HG02885 (cell line): ENCODE measurements at regions not wholly inside any gene's neighbourhood (a gene's known extent, or its start where the extent isn't known, plus 50 kb on each side); places are given as distances from the start of the nearest gene placed in this dataset.
A peak's percentile ranks its signal among the peaks of the same experiment; 100 is the strongest.

ENCODE experiments used
- ATAC-seq: cut with Tn5 transposase; IDR thresholded peaks from one replicate; pipeline ENCODE4 v1.9.1; 2021; ENCODE audit warnings: mild to moderate bottlenecking; ENCODE audit not compliant: unreplicated experiment, poor library complexity

DNA sequence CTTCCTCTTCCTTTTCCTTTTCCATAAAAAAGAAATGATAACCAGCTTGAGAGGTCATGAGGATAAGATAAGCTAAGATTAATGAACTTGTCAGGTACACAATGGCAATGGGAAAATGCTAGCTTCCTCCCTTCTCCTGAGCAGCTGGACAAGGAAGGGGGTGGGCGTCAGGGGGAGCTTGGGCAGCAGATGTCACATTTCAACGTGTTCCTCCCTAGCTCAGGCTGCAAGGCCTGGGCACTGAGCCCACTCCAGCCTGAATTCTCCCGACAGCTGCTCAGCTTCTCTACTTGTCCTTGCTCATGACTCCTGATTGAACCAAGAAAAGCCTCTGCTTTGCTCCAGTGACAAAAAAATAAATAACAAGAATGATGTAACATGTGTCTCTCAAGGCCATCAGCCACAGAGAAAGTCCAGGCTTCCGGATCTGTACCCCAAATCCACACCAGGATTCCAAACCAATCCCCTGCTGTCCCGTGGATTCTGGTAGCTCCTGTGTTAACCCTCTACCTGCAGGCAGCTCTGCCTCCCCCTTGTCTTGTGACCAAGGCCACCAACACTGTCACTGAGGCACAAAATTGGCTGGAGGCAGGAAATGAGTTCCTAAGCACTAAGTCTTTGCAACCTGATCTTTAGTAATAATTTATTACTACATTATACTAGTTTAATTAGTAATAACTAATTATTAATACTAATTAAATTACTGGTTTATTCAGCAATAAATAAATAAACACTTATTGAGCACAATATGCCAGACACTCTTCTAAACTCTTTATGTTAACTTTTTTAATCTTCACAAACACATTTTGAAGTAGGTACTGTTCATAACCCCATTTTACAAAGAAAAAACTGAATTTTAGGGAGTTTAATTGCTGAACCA is 146.5 kb downstream of the CCDC34 start:
- ATAC-seq, result no peak

DNA sequence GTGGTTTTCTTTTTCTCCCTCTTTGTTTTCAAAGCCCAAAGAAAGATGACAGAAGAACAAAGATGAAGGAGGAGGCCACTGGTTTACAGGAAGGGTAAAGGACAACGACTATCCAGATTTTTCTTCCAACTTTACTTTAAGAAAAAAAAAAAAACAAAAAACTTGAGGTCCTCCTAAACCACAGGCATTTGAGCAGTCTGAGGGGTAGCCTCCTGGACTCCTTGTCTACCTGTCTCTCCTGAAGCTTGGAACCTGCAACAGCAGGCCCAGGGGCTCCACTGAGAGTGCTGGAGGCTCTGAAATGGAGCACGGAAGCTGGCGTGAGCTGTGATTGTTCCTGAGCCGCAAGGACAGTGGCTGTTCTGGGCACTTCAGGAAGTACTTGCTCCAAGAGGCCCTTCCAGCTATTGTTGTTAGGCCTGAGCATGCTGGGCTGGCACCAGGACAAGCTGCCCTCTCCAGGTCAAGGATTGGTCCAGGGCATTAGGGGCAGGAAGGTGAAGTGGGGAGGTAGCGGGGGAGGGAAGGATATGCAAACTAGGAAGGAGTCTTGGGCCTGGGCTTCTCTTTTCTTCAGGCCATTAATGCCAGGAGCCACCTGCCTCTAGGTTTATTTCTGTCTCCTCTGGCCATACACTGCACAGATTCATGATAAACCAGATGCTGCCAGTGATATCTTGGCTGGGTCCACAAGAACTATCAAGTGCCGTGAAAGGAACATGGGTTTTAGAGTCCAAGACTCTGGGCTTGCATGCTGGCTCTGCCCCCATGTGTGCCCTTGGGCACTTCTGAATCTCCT is 147.3 kb downstream of the CCDC34 start:
- ATAC-seq, result no peak

DNA sequence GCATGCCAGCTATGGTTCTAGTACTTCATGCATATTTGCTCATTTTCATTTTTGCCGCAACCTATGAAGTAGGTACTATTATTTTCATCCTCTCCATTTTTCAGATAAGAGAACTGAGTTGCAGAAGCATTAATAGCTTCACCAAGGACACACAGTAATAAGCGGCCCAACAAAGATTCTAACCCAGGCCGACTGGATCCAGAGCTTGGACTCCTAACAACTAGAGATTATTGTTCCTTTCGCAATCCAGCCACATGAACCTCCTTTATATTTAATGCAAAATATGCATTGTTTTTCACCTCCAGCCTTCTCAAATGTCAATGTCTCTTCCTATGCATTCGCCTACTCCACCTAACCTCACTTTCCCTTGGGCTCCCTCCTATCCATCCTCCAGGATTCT is 148.3 kb downstream of the CCDC34 start:
- no peak for ATAC-seq

DNA sequence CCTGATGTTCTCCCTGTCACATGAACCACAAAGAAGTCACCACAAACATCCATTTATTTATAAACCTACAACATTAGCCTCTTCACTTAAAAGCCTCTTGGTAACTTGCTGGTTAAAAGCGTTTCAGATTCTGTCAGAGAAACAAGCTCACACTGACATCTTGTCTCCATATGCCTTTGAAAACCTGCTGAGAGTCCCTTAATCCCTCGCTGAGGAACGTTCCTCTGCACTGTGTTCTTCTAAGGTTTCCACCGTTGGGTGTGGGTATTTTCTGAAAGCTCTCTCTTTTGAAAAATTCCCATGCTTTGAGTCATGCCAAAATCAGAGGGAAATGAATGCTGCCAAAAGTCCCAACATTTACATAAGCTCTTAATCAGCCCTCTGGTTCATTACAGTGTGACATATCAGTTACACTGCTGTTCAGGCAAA is 149.8 kb downstream of the CCDC34 start:
- ATAC-seq, result peak; percentile 47

DNA sequence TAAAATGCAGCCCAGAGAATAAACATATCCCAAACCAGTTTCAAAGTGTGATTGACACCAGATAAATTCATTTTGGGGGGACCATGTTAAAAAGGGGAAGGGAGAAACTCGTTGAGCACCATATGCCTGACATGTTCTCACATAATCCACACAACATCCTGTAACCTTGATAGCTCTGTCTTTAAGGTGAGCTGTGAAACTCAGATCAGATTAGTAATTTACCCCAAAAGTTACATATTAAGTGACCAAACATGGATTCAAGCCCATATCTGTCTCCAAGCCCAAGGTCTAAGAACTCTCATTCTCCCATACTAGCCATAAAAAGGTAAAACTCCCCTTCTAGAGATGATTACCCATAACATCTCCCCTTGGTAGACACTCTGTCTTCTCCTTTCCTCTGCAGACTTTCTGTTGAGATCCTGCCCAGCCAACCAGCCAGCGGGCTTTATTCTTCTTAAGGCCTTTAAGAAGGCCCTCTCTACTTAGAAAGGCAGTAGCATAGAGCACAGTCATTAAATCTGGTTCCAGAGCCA is 150.7 kb downstream of the CCDC34 start:
- no peak for ATAC-seq

DNA sequence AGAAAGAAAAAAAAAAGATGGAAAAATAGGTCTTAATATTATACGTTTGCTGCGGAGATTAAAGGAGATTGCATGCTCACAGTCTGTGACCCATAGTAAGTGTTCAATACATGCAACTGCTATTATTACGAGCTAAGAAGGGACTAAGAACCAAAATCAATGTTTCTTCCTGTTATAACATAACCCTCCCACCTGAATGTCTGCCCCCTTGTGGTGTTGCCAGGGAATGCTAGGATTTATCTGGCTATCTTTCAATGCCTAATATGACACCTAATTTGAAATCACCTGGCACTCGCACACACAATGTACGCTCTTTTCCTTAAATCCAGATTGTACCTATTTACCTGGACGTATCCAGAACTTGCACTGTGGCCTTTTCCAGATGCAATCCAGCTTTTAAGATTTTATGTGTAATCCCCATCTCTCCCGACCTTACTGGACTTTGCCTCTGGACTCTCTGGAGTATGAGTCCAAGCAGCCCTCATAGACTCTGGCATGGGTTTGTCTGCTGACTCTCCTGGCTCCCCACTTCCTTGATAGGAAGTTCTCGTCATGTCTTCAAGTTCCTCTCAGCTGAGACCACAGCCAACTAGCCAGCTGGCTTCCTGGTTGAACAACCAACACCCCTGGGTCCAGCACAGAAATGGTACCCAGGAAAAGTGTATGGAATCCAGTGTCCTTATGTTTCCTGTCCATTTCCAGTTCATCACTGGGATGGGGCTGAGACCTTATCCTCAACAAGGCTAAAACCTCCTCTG is 151.5 kb downstream of the CCDC34 start:
- ATAC-seq, result no peak

DNA sequence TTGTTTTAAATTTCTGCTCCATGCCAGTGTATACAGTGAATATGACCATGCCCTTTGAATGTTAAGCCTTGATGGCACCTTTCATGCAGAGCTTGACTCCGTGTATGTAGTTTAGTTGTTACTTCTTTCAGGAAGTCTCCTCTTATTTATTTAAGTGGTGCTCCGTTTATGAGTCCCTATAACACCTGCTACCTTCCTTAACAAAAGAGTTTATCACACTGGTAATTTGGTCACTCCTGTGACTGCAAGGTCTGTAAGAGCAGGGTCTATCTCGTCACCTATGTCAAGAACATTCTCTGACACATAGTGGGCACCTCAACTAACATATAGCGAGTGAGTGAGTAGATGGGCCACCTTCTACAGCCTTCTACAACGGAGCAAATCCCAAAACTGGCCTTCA is 152.5 kb downstream of the CCDC34 start:
- no peak for ATAC-seq

DNA sequence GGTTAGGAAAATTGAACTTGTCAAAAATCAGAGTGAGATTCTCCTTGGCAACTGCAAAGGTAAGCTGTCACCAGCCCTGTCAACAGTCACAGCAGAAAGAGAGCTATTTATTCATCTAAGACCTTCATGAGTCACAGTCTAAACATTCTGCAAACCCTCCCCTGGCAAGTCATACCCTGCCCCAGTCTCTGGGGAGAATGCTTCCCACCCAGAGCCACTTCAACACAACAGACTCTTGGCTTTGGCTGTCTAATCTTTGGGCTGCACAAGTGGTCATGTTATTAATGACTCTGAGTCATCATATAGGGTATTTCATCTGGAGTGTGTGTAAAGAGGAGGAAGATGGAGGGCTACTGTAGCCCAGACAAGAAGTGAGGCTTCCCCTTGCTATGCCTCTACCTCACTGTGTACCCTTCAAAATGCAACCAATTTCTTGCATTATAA is 153.4 kb downstream of the CCDC34 start:
- no peak for ATAC-seq

DNA sequence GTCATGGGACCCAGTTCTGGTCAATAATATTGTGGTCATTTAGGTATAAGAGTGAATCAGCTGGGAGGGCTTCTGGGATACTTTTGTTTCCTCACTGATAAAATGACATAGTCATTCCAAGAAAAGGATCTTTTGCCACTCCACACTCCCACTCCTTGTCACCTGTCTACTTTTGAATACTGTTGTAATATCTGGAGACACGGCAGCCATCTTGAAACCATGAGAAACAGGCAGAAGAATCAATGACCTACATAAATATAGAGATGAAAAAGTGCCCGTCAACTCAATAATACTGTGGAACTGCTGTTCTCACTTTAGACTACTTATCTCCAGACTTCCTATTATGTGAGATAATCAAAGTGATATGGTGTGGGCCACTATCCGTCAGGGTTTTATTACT is 154.2 kb downstream of the CCDC34 start:
- no peak for ATAC-seq

GRCh38 chr11:27207025-27207650 is 155.9 kb downstream of the CCDC34 start:
- no peak for ATAC-seq

DNA sequence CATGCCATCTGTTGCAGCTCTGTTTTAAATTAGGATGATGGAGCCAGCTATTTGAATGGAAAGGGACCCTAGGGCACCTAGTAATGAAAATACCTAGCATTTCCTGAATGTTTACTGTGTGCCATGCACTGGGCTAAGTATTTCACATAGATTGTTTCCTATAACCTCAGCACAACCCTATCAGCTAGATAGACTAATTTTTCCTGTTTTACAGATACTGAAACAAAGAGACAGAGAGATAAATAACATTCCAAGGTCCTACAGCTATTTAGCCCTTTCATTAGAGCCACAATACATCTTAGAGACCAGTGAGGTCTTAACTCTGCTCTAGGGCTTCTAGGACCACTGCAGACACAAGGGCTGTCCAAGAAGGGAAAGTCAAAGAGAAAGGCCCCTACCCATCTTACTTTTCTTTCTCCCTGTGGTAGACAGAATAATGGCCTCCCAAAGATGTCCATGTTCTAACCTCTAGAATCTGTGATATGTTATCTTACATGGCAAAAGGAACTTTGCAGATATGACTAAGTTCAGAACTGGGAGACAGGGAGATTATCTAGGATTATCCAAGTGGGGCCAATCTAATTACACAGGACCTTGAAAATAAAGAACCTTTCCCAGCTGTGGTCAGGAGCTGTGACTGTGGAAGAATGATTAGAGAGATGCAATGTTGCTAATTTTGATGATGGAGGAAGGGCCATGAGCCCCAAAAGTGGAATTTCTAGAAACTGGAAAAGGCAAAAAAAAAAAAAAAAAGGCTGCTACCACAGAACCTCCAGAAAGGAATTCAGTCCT is 157.0 kb downstream of the CCDC34 start:
- no peak for ATAC-seq

DNA sequence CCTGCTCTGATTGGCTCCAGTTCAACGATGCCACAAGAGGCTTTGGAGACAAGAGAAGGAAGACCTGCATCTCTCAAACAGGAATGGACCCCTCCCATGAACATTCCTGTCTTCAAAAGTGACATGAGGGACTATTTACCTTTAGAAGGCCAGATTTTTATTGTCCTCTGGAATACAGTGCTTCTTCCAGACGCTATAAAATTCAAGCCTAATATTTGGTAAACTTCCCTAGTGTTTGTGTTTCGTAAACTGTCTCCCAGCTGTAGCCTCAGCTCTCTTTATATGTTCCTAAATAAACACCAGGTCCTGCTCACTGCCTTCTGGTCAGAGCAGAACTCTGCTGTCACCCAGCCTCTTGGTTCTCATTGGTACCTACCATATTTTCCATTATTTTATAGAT is 157.8 kb downstream of the CCDC34 start:
- no peak for ATAC-seq

DNA sequence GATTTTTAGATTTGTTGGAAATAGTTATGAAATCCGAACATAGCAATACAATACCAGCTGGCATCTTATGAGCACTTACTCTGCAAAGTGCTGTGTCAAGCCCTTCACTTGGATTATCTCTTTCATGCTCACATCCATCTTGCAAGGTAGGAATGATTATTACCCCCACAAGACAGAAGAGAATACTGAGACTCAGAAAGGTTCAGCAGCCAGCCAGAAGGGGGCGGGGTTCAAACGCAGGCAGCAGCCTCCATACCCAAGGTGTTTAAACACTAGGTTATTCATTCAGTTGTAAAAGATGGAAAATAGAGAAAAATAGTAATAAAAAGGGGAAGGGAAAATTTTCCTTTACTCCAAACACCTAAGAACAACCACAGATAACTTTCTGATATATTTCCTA is 158.5 kb downstream of the CCDC34 start:
- ATAC-seq, result peak; percentile 87

DNA sequence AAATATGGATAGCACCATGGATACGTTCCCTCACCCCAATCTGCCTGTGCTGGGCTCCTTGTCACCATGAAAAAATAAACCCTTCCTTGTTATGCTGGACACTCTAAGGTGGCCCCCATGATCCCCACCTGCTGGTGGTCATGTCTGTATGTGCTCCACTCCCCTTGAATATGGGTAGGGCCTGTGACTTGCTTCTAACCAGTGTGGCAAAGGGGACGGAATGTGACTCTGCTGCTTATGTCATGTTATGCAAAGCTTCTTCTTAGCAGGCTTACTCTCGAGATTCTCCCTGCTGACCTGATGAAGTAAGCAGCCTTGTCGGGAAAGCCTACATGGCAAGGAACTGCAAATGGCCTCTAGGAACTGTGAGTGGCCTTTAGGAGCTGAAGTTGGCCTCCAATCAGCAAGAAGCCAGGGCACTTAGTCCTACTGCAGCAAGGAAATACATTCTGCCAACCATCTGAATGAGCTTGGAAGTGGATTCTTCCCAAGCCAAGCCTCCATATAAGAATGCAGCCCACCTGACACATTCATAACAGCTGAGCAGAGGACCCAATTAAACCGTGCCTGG is 159.9 kb downstream of the CCDC34 start:
- ATAC-seq, result no peak

DNA sequence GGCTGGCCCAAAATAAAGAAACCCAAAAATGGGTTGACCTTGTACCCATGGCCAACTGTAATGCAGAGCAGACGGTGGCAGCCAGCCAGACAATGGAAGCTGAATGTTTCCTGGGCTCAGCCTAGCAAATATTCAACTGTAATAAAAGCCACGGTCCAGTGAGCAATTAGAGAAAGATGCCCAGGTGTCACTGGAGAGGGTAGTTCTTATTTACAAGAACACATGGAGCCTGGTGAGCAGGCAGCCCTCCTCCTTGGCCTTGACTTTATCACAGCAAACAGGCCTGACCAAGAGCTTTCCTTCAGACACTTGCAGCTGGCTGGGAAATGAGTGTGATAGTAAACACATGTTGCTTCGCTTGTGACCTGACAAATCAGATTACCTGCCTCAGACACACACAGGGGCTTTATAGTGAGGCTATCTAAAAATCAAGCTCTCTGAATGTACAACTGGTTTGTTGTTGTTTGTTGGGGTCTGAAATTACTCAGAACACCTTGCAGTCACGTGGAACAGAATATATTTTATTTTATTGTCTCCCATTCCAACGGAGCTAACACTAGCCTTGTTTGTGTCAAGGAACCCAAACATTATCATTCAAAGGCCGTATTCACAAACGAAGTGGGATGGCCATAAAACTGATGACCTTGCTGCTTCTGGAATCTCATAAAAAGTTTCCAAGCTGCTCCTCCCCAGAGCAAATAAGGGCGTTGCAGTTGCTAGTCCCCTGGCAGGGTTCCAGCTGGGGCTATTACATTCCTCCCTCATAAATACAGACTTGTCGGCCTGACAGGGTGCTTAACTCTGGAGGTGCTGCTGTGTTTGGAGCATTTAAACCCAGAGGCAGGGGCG is 161.1 kb downstream of the BBOX1 start:
- ATAC-seq, result no peak

DNA sequence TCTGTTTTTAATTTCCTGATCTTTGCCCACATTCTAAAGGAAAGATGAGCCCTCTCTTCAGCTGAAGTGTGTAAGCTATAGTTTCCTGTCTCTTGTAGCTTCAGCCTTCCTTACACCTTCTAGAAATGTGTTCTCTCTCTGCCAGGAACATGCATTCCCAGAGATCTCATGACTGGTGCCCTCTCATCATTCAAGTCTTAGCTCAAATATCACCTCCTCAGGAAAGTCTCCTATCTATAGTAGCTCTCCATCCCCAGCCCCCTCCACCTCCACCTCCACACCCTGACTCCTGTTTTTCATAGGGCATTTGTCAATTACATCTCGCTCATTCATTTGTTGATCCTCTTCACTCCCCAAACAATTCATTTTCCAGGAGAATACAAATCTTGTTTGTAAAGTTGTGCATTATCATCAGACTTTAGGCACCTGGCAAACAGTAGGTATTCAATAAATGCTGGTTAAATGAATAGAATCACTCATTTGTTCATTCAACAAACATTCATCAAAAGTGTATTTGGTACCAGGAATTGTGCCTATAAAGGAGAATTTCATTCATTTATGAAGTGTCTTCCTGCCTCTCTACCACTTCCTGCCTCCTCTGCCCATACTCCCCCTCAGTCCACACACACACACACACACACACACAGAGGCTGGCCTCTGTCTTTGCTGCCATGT is 160.3 kb downstream of the BBOX1 start:
- ATAC-seq, result no peak

DNA sequence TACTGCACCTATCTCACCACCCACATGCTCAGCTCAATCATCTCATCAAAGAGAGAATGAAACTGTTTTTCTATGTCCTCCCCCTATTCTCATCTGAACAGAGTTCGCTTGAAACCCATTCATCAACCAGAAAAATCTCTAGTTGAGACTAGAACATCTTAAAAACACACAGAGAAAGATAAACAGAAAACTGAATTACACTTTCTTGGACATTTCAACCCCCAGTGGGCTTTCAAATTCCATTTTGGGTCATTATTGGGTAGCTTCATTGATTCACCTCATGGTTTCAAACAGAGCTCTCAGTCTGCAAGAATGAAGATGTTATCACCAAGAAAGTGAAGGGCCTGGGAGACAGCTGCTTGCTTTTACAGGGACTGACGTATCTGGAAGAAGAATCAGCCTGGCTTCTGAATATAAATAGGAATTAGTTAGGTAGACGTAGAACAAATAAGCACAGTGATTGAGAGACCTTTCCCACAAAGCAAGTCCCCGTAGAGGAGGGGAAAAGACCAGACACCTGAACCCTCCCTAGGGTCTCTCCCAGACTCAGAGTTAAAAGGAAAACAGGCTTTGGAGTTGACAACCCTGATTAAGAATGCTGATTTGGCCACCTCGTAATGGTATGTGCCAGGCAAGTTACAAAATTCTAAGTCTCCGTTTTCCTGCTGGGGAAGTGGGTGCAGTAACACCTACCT is 155.7 kb downstream of the BBOX1 start:
- ATAC-seq, result no peak
